HepG2 (cell line): ENCODE measurements at regions not wholly inside any gene's neighbourhood (a gene's known extent, or its start where the extent isn't known, plus 50 kb on each side); places are given as distances from the start of the nearest gene placed in this dataset.
"Not testable (repeated sequence)": the region's sequence is repeated elsewhere in the genome, so short reads cannot be mapped to it uniquely, and the experiment has no call there.

Source experiments
- ATAC-seq: fragments of 200-7000 bp; cut with Tn5 transposase; 3 replicates; pipeline ENCODE4 v1.9.1; 2020; ENCODE audit warnings: mild to moderate bottlenecking, moderate library complexity
- BruUV-seq: library from RNA; stranded (reverse); fragments of 400-500 nt; replicated peaks from 2 replicates; lab custom pipeline; 2021; lab: Mats Ljungman, UMichigan
- CTCF ChIA-PET: fragments of 300-600 bp; formaldehyde crosslinking; extraction: SDS; loops from one replicate; lab custom pipeline; 2021; ENCODE audit warnings: low total read pairs, inconsistent platforms, low intra/inter-chr PET ratio; lab: Yijun Ruan, JAX
- POLR2A ChIA-PET: fragments of 350-600 bp; sonication (Branson Sonifier 250); formaldehyde crosslinking; loops from one replicate; lab custom pipeline; 2020; ENCODE audit warnings: antibody characterized with exemption, inconsistent platforms; lab: Yijun Ruan, JAX
- DNase-seq: peaks from one replicate; pipeline ENCODE4 v3.0.0-alpha.2; 2015; ENCODE audit warnings: low spot score
- FAIRE-seq: peaks from 3 replicates; lab custom pipeline; 2011; peaks lifted over from hg19 to GRCh38; lab: Jason Lieb, UNC
- H2AFZ ChIP-seq: one replicate; pipeline ENCODE4 v1.6.1; 2011; ENCODE audit warnings: low read length, inconsistent platforms
- H3K27ac ChIP-seq: fragments of 300-600 bp; 3 replicates; pipeline ENCODE4 v1.8.0; 2011; ENCODE audit warnings: mixed run types, mild to moderate bottlenecking, mixed read lengths, low read length, inconsistent platforms; ENCODE audit not compliant: insufficient read depth; ENCODE audit errors: extremely low read length
- H3K27me3 ChIP-seq, 2 experiments: fragments of 200-600 bp in 1 of 2; 2 replicates in 1 of 2; 3 replicates in 1 of 2; pipeline versions ENCODE4 v1.6.0 to v1.8.0; 2011; ENCODE audit warnings: low read length in 2 of 2, mild to moderate bottlenecking in 2 of 2, moderate library complexity in 2 of 2, inconsistent platforms in 1 of 2; ENCODE audit not compliant: insufficient read depth in 2 of 2, control insufficient read depth in 1 of 2
- H3K36me3 ChIP-seq, 2 experiments: fragments of 200-600 bp in 1 of 2; replicated peaks in 1 of 2; 2 replicates in 1 of 2; 3 replicates in 1 of 2; pipeline versions ENCODE4 v1.5.1 to v1.8.0; 2011; ENCODE audit warnings: low read length in 2 of 2, inconsistent platforms in 1 of 2; ENCODE audit not compliant: insufficient read depth in 2 of 2, control insufficient read depth in 1 of 2
- H3K4me1 ChIP-seq: 2 replicates; pipeline ENCODE4 v1.5.1; 2012; ENCODE audit warnings: low read length, inconsistent platforms; ENCODE audit not compliant: insufficient read depth
- H3K4me2 ChIP-seq: 2 replicates; pipeline ENCODE4 v1.6.0; 2011; ENCODE audit warnings: low read depth, low read length, inconsistent platforms
- H3K4me3 ChIP-seq, 3 experiments: fragments of 200-600 bp in 1 of 3; sonication (generic), shearing (Covaris generic) in 1 of 3; replicated peaks in 1 of 3; 2 replicates each; pipeline ENCODE4 v1.5.1; 2011 to 2016; ENCODE audit warnings: low read length in 3 of 3, inconsistent platforms in 2 of 3, low read depth in 2 of 3, mild to moderate bottlenecking in 2 of 3, control low read depth in 1 of 3, mixed read lengths in 1 of 3; ENCODE audit not compliant: insufficient read depth in 1 of 3
- H3K79me2 ChIP-seq: one replicate; pipeline ENCODE4 v1.6.1; 2011; ENCODE audit warnings: low read length, inconsistent platforms; ENCODE audit not compliant: insufficient read depth
- H3K9ac ChIP-seq: 2 replicates; pipeline ENCODE4 v1.6.0; 2011; ENCODE audit warnings: mild to moderate bottlenecking, low read depth, low read length, inconsistent platforms; ENCODE audit not compliant: insufficient read depth
- H3K9me3 ChIP-seq: 2 replicates; pipeline ENCODE4 v1.5.1; 2012; ENCODE audit warnings: mild to moderate bottlenecking, low read length
- H4K20me1 ChIP-seq: 2 replicates; pipeline ENCODE4 v1.6.0; 2011; ENCODE audit warnings: inconsistent platforms, mild to moderate bottlenecking, low read length, moderate library complexity; ENCODE audit not compliant: insufficient read depth
- DR1 ChIP-seq: sonication (generic); formaldehyde crosslinking; IDR thresholded peaks from 2 replicates; pipeline ENCODE4 v1.8.0; 2021; ENCODE audit warnings: mild to moderate bottlenecking, missing genetic modification reagents, inconsistent platforms
- FOSL1 ChIP-seq: sonication (generic); formaldehyde crosslinking; IDR thresholded peaks from 2 replicates; pipeline ENCODE4 v1.9.0; 2021; ENCODE audit warnings: missing genetic modification reagents, borderline replicate concordance
- NONO ChIP-seq, 2 experiments: fragments of 450-650 bp in 1 of 2; sonication (generic) in 1 of 2; formaldehyde crosslinking in 1 of 2; IDR thresholded peaks in 1 of 2; conservative IDR thresholded peaks in 1 of 2; 2 replicates each; pipeline versions ENCODE4 v1.6.1 to v1.8.0; 2017 to 2022; ENCODE audit warnings: mild to moderate bottlenecking in 1 of 2, missing genetic modification reagents in 1 of 2, moderate library complexity in 1 of 2
- NR0B2 ChIP-seq: sonication (generic); formaldehyde crosslinking; IDR thresholded peaks from 2 replicates; pipeline ENCODE4 v1.4.0; 2020; ENCODE audit warnings: mild to moderate bottlenecking, missing genetic modification reagents
- NR2F6 ChIP-seq, 2 experiments: IDR thresholded peaks; 2 replicates each; pipeline ENCODE4 v1.6.1; 2016; ENCODE audit warnings: antibody characterized with exemption in 1 of 2, mild to moderate bottlenecking in 1 of 2
- YEATS4 ChIP-seq: sonication (generic); formaldehyde crosslinking; IDR thresholded peaks from 2 replicates; pipeline ENCODE4 v1.4.0; 2020; ENCODE audit warnings: missing genetic modification reagents, borderline replicate concordance
- ZFP36 ChIP-seq: fragments of 150-350 bp; IDR thresholded peaks from 2 replicates; pipeline ENCODE4 v1.6.1; 2018; ENCODE audit warnings: borderline replicate concordance, low read length, low read depth; ENCODE audit not compliant: partially characterized antibody
- ZNF138 ChIP-seq: sonication (generic); formaldehyde crosslinking; IDR thresholded peaks from 2 replicates; pipeline ENCODE4 v1.5.0; 2020; ENCODE audit warnings: mild to moderate bottlenecking, low read depth, missing genetic modification reagents
- ZNF17 ChIP-seq: sonication (generic); formaldehyde crosslinking; IDR thresholded peaks from 2 replicates; pipeline ENCODE4 v1.5.0; 2020; ENCODE audit warnings: mild to moderate bottlenecking, missing genetic modification reagents
- ZNF567 ChIP-seq: sonication (generic); formaldehyde crosslinking; IDR thresholded peaks from 2 replicates; pipeline ENCODE4 v1.8.1; 2023; ENCODE audit warnings: mild to moderate bottlenecking, missing genetic modification reagents, borderline replicate concordance
- ZNF660 ChIP-seq: sonication (generic); formaldehyde crosslinking; IDR thresholded peaks from 2 replicates; pipeline ENCODE4 v1.5.1; 2020; ENCODE audit warnings: mild to moderate bottlenecking, low read depth, missing genetic modification reagents, borderline replicate concordance
- ZSCAN29 ChIP-seq: sonication (generic); formaldehyde crosslinking; conservative IDR thresholded peaks from 2 replicates; pipeline ENCODE4 v1.4.0; 2020; ENCODE audit warnings: mild to moderate bottlenecking, missing genetic modification reagents
- WGBS: methylation state at CpG from one replicate; pipeline ENCODE4 v1.1.6; 2017; ENCODE audit warnings: low lambda C conversion rate; 5-methylcytosine and 5-hydroxymethylcytosine counted together
- in situ Hi-C: cut with HindIII; loops from 2 replicates; pipeline ENCODE4 v1.10.0; 2017; ENCODE audit warnings: low pct_unique_long_range_greater_than_20kb; ENCODE audit not compliant: extremely low pct_ligation_motif_present
- intact Hi-C: fragments of 100-400 bp; cut with micrococcal nuclease; formaldehyde crosslinking; loops from one replicate; pipeline ENCODE4 v1.10.0; 2022; ENCODE audit not compliant: unreplicated experiment

- no peak for TF ChIP-seq ZNF567 (CRISPR knock-in tag)
- TF ChIP-seq ZSCAN29 (CRISPR knock-in tag), result no peak
- TF ChIP-seq NR0B2 (CRISPR knock-in tag), result no peak
- no peak for TF ChIP-seq FOSL1
- no peak for TF ChIP-seq ZFP36
- no peak for TF ChIP-seq NR2F6 (IDR thresholded peaks at IDR 0.05)
- TF ChIP-seq NR2F6 (CRISPR knock-in tag; IDR thresholded peaks at IDR 0.05), result no peak
- TF ChIP-seq, all 625 proteins: peak for 0
- DNase-seq (no peak), FAIRE-seq (no peak), ATAC-seq (no peak)
- H3K27ac ChIP-seq, result no peak overlapping the region
- H3K36me3 ChIP-seq, result no peaks in the 10 kb centered on the region
- H4K20me1 ChIP-seq, result no peaks in the 10 kb centered on the region
- H3K4me2 ChIP-seq, result no peak overlapping the region
- no peaks in the 10 kb centered on the region for H3K4me1 ChIP-seq
- ChIA-PET POLR2A (no interaction called here), CTCF (no interaction called here)
- H3K9me3 ChIP-seq, result no peaks in the 10 kb centered on the region
- no TSS peak for BruUV-seq
- intact Hi-C loops, result no loop called here
- no peak overlapping the region for H3K4me3 ChIP-seq
- H3K27me3 ChIP-seq, result no peaks in the 10 kb centered on the region
- H3K9ac ChIP-seq, result no peak overlapping the region
- no peak overlapping the region for H2AFZ ChIP-seq
- no peaks in the 10 kb centered on the region for H3K79me2 ChIP-seq
- in situ Hi-C loops, result no loop called here
- WGBS, result 50% methylated on average over 2 of the region's 2 CpGs
These were observed 116.6 kb downstream of the SHOX start for GRCh38 chrX:747176-747575.

- WGBS, result 7% methylated on average over 10 of the region's 10 CpGs
- no peak for DNase-seq
- CTCF ChIA-PET, result no interaction called here
These were observed 109.0 kb downstream of the SHOX start for GRCh38 chrX:739611-740010.

GRCh38 chrX:737021-737420 lies 106.4 kb downstream of the SHOX start:
- H3K4me3 ChIP-seq, in situ Hi-C loops, FAIRE-seq, H3K27me3 ChIP-seq, H2AFZ ChIP-seq, H4K20me1 ChIP-seq, ATAC-seq, POLR2A ChIA-PET, H3K9me3 ChIP-seq, H3K27ac ChIP-seq, H3K36me3 ChIP-seq, BruUV-seq, H3K4me2 ChIP-seq, DNase-seq, H3K9ac ChIP-seq, H3K4me1 ChIP-seq, CTCF ChIA-PET, intact Hi-C loops, H3K79me2 ChIP-seq: not testable (repeated sequence)
- 76% methylated on average over 3 of the region's 3 CpGs for WGBS

More at GRCh38 chrX:739611-740010, 109.0 kb downstream of the SHOX start:
- H3K79me2 ChIP-seq, result no peaks in the 10 kb centered on the region
- ATAC-seq, result no peak
- no peak overlapping the region for H3K9ac ChIP-seq
- TF ChIP-seq DR1 (CRISPR knock-in tag), result no peak
- TF ChIP-seq YEATS4 (CRISPR knock-in tag), result no peak
- TF ChIP-seq ZNF17, result no peak
- TF ChIP-seq ZNF138 (CRISPR knock-in tag), result no peak
- no peak for TF ChIP-seq ZNF660 (CRISPR knock-in tag)
- TF ChIP-seq NONO (IDR thresholded peaks at IDR 0.05), result no peak
- TF ChIP-seq NONO (CRISPR knock-in tag; conservative IDR thresholded peaks at IDR 0.05), result no peak
- no peak for FAIRE-seq
- no peak overlapping the region for H2AFZ ChIP-seq
- no peaks in the 10 kb centered on the region for H4K20me1 ChIP-seq
- no TSS peak for BruUV-seq
- H3K4me2 ChIP-seq, result no peak overlapping the region
- POLR2A ChIA-PET, result no interaction called here
- no peak overlapping the region for H3K4me3 ChIP-seq
- in situ Hi-C loops, result no loop called here
- no peaks in the 10 kb centered on the region for H3K9me3 ChIP-seq
- no peaks in the 10 kb centered on the region for H3K36me3 ChIP-seq
- no peaks in the 10 kb centered on the region for H3K4me1 ChIP-seq
- intact Hi-C loops, result no loop called here
- H3K27me3 ChIP-seq, result no peaks in the 10 kb centered on the region
- no peak overlapping the region for H3K27ac ChIP-seq
